ENCODE measurements at regions not wholly inside any gene's neighbourhood (a gene's known extent, or its start where the extent isn't known, plus 50 kb on each side); places are given as distances from the start of the nearest gene placed in this dataset.
"Not testable (repeated sequence)": the region's sequence is repeated elsewhere in the genome, so short reads cannot be mapped to it uniquely, and the experiment has no call there.

- DNase-seq (ENCODE audit: low read depth, low spot score): no peak
Observed at GRCh38 chr14:48075487-48075886, 400.1 kb upstream of the MDGA2 start.

GRCh38 chr14:48052973-48053372 lies 377.6 kb upstream of the MDGA2 start:
- DNase-seq (ENCODE audit: low read depth, low spot score): no peak

GRCh38 chr14:48035836-48036235 lies 360.4 kb upstream of the MDGA2 start:
- no peak for DNase-seq (ENCODE audit: low read depth, low spot score)

GRCh38 chr14:48027115-48027514 lies 351.7 kb upstream of the MDGA2 start:
- no peak for DNase-seq (ENCODE audit: low read depth, low spot score)

- no peak for DNase-seq (ENCODE audit: low read depth, low spot score)
Observed at GRCh38 chr14:48023881-48024280, 348.5 kb upstream of the MDGA2 start.

GRCh38 chr14:48011484-48011883 lies 336.1 kb upstream of the MDGA2 start:
- not testable (repeated sequence) for DNase-seq (ENCODE audit: low read depth, low spot score)

- no peak for DNase-seq (ENCODE audit: low read depth, low spot score)
Observed at GRCh38 chr14:48008646-48009045, 333.2 kb upstream of the MDGA2 start.

GRCh38 chr14:48005986-48006385 lies 330.6 kb upstream of the MDGA2 start:
- DNase-seq (ENCODE audit: low read depth, low spot score): no peak

- no peak for DNase-seq (ENCODE audit: low read depth, low spot score)
Observed at GRCh38 chr14:47993883-47994282, 318.5 kb upstream of the MDGA2 start.

GRCh38 chr14:47988175-47988574 lies 312.8 kb upstream of the MDGA2 start:
- DNase-seq (ENCODE audit: low read depth, low spot score): no peak

GRCh38 chr14:47978871-47979270 lies 303.5 kb upstream of the MDGA2 start:
- no peak for DNase-seq (ENCODE audit: low read depth, low spot score)

GRCh38 chr14:47976139-47976538 lies 300.7 kb upstream of the MDGA2 start:
- DNase-seq (ENCODE audit: low read depth, low spot score): no peak

GRCh38 chr14:47966076-47966810 lies 290.8 kb upstream of the MDGA2 start:
- DNase-seq (ENCODE audit: low read depth, low spot score): no peak

GRCh38 chr14:47961634-47962033 lies 286.2 kb upstream of the MDGA2 start:
- no peak for DNase-seq (ENCODE audit: low read depth, low spot score)

GRCh38 chr14:47959740-47960139 lies 284.3 kb upstream of the MDGA2 start:
- no peak for DNase-seq (ENCODE audit: low read depth, low spot score)

GRCh38 chr14:47949006-47949405 lies 273.6 kb upstream of the MDGA2 start:
- no peak for DNase-seq (ENCODE audit: low read depth, low spot score)

GRCh38 chr14:47935332-47935731 lies 259.9 kb upstream of the MDGA2 start:
- no peak for DNase-seq (ENCODE audit: low read depth, low spot score)

GRCh38 chr14:47929334-47929733 lies 253.9 kb upstream of the MDGA2 start:
- no peak for DNase-seq (ENCODE audit: low read depth, low spot score)

- no peak for DNase-seq (ENCODE audit: low read depth, low spot score)
Observed at GRCh38 chr14:47921133-47921532, 245.7 kb upstream of the MDGA2 start.

- DNase-seq (ENCODE audit: low read depth, low spot score): no peak
Observed at GRCh38 chr14:47919997-47920396, 244.6 kb upstream of the MDGA2 start.

- DNase-seq (ENCODE audit: low read depth, low spot score): no peak
Observed at GRCh38 chr14:47919334-47919846, 244.0 kb upstream of the MDGA2 start.

GRCh38 chr14:47917344-47917954 lies 242.0 kb upstream of the MDGA2 start:
- DNase-seq (ENCODE audit: low read depth, low spot score): no peak

- DNase-seq (ENCODE audit: low read depth, low spot score): not testable (repeated sequence)
Observed at GRCh38 chr14:47901141-47901540, 225.7 kb upstream of the MDGA2 start.

Measured in activated CD4-positive, CD25-positive, alpha-beta regulatory T cell treated with anti-CD3 and anti-CD28 coated beads, Interleukin-2, amount 50 U/mL, for 16 hours (primary cell).